Mesenchymal stem cell (in vitro differentiated cells and primary cell): ENCODE measurements at regions not wholly inside any gene's neighbourhood (a gene's known extent, or its start where the extent isn't known, plus 50 kb on each side); places are given as distances from the start of the nearest gene placed in this dataset.
"Not testable (repeated sequence)": the region's sequence is repeated elsewhere in the genome, so short reads cannot be mapped to it uniquely, and the experiment has no call there.

Source experiments
- DNase-seq: peaks from one replicate; pipeline ENCODE4 v3.0.0-alpha.2; 2013
- H2AFZ ChIP-seq: one replicate; pipeline ENCODE4 v1.6.1; 2013; ENCODE audit warnings: low read depth, mild to moderate bottlenecking, control low read depth, inconsistent platforms, low read length, moderate library complexity
- H2AK5ac ChIP-seq: 2 replicates; pipeline ENCODE4 v1.6.1; 2013; ENCODE audit warnings: low read length, moderate library complexity, mild to moderate bottlenecking, inconsistent platforms; ENCODE audit not compliant: severe bottlenecking
- H2BK120ac ChIP-seq: one replicate; pipeline ENCODE4 v1.6.1; 2013; ENCODE audit warnings: low read depth, mild to moderate bottlenecking, inconsistent platforms, low read length, moderate library complexity
- H2BK12ac ChIP-seq, 2 experiments: one replicate each; pipeline ENCODE4 v1.6.1; 2013; ENCODE audit warnings: inconsistent platforms in 2 of 2, low read length in 2 of 2, mild to moderate bottlenecking in 2 of 2, moderate library complexity in 2 of 2, control low read depth in 1 of 2
- H2BK15ac ChIP-seq: one replicate; pipeline ENCODE4 v1.6.1; 2013; ENCODE audit warnings: mild to moderate bottlenecking, low read depth, inconsistent platforms; ENCODE audit not compliant: poor library complexity, severe bottlenecking
- H2BK5ac ChIP-seq: 2 replicates; pipeline ENCODE4 v1.6.1; 2013; ENCODE audit warnings: low read depth, mild to moderate bottlenecking, low read length, control low read depth, inconsistent platforms; ENCODE audit not compliant: poor library complexity, severe bottlenecking
- H3K14ac ChIP-seq, 2 experiments: one replicate each; pipeline ENCODE4 v1.6.1; 2013; ENCODE audit warnings: inconsistent platforms in 2 of 2, low read length in 2 of 2, control low read depth in 1 of 2, mild to moderate bottlenecking in 1 of 2, moderate library complexity in 1 of 2
- H3K18ac ChIP-seq, 2 experiments: one replicate each; pipeline ENCODE4 v1.6.1; 2013; ENCODE audit warnings: inconsistent platforms in 2 of 2, low read length in 2 of 2, control low read depth in 1 of 2, low read depth in 1 of 2, mild to moderate bottlenecking in 1 of 2
- H3K23ac ChIP-seq, 2 experiments: one replicate each; pipeline ENCODE4 v1.6.1; 2013; ENCODE audit warnings: inconsistent platforms in 2 of 2, low read length in 2 of 2, mild to moderate bottlenecking in 2 of 2, moderate library complexity in 2 of 2, control low read depth in 1 of 2
- H3K27ac ChIP-seq: 2 replicates; pipeline ENCODE4 v1.5.1; 2013; ENCODE audit warnings: mild to moderate bottlenecking, moderate library complexity, low read length, control low read depth, inconsistent platforms; ENCODE audit not compliant: poor library complexity, severe bottlenecking
- H3K27me3 ChIP-seq, 2 experiments: 2 replicates each; pipeline versions ENCODE4 v1.6.1 to v1.7.0; 2013; ENCODE audit warnings: low read length in 2 of 2, mild to moderate bottlenecking in 2 of 2, moderate library complexity in 2 of 2, control low read depth in 1 of 2, inconsistent platforms in 1 of 2; ENCODE audit not compliant: control insufficient read depth in 1 of 2, insufficient read depth in 1 of 2
- H3K36me3 ChIP-seq, 2 experiments: 2 replicates each; pipeline versions ENCODE4 v1.6.1 to v1.7.0; 2013; ENCODE audit warnings: low read length in 2 of 2, control low read depth in 1 of 2, inconsistent platforms in 1 of 2, low read depth in 1 of 2, mild to moderate bottlenecking in 1 of 2; ENCODE audit not compliant: insufficient read depth in 2 of 2, control insufficient read depth in 1 of 2
- H3K4ac ChIP-seq, 2 experiments: one replicate each; pipeline ENCODE4 v1.6.1; 2013; ENCODE audit warnings: inconsistent platforms in 2 of 2, low read length in 2 of 2, mild to moderate bottlenecking in 2 of 2, moderate library complexity in 2 of 2, control low read depth in 1 of 2, low read depth in 1 of 2
- H3K4me1 ChIP-seq: 2 replicates; pipeline ENCODE4 v1.6.1; 2013; ENCODE audit warnings: low read depth, low read length, control low read depth; ENCODE audit not compliant: control insufficient read depth, insufficient read depth
- H3K4me2 ChIP-seq: 2 replicates; pipeline ENCODE4 v1.6.1; 2013; ENCODE audit warnings: low read length, mild to moderate bottlenecking, inconsistent platforms; ENCODE audit not compliant: poor library complexity, severe bottlenecking
- H3K4me3 ChIP-seq, 2 experiments: 2 replicates each; pipeline versions ENCODE4 v1.5.1 to v1.7.0; 2013; ENCODE audit warnings: low read length in 2 of 2, mild to moderate bottlenecking in 2 of 2, control low read depth in 1 of 2, low read depth in 1 of 2; ENCODE audit not compliant: insufficient read depth in 1 of 2
- H3K79me1 ChIP-seq: replicated peaks from 2 replicates; pipeline ENCODE4 v1.6.1; 2013; ENCODE audit warnings: mild to moderate bottlenecking, control low read depth, low read length, inconsistent platforms; ENCODE audit not compliant: poor library complexity, severe bottlenecking
- H3K9ac ChIP-seq: 2 replicates; pipeline ENCODE4 v1.7.0; 2013; ENCODE audit warnings: mild to moderate bottlenecking, low read length, moderate library complexity
- H3K9me3 ChIP-seq: 2 replicates; pipeline ENCODE4 v1.7.0; 2013; ENCODE audit warnings: mild to moderate bottlenecking, low read length; ENCODE audit not compliant: control insufficient read depth
- H4K8ac ChIP-seq: one replicate; pipeline ENCODE4 v1.6.1; 2013; ENCODE audit warnings: inconsistent platforms, mild to moderate bottlenecking, low read length, moderate library complexity
- H4K91ac ChIP-seq: one replicate; pipeline ENCODE4 v1.6.1; 2013; ENCODE audit warnings: mild to moderate bottlenecking, low read length, inconsistent platforms
- WGBS: methylation state at CpG from one replicate; pipeline ENCODE4 v1.1.7; 2013; ENCODE audit warnings: mixed read lengths; 5-methylcytosine and 5-hydroxymethylcytosine counted together

DNA sequence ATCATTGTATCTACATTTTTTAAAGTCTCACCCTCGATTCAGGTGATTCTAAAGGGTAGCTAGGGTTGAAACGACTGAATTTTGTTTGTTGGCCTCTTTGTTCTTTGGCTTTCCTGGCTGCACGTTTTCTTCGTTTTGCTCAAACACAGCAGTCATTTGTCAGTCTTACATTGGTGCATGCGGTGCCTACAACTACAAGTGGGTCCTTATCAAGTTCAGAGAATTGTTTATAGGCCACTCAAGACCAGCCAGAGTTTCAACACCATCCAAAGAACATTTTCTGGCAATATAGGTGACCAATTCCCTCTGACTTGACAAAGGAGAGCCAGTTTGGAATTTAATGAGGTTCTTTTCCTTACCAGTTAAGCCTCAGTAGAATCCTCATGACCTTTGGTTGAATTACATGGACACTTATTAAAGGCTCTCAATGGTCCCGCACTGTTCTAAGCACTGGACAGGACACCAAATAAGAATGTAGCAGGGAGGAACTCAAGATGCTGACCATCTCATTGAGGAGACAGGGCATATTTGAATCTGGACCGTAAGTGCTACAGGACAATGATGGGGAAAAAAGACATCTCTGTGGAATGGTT lies 119.0 kb upstream of the DMRT1 start:
- H2AK5ac ChIP-seq = no peak overlapping the region
- peaks cover 2% of the 10 kb centered on the region for H3K4me1 ChIP-seq
- H2BK5ac ChIP-seq = no peak overlapping the region
- no peak overlapping the region for H3K9ac ChIP-seq
- peaks cover 32% of the 10 kb centered on the region for H3K79me1 ChIP-seq
- no peak for DNase-seq
- no peak overlapping the region for H3K4ac ChIP-seq
- WGBS = 96% methylated on average over 7 of the region's 7 CpGs
- no peak overlapping the region for H3K4me3 ChIP-seq
- no peak overlapping the region for H4K8ac ChIP-seq
- H2AFZ ChIP-seq = no peak overlapping the region
- H2BK15ac ChIP-seq = no peak overlapping the region
- H3K27ac ChIP-seq = no peak overlapping the region
- no peak overlapping the region for H4K91ac ChIP-seq
- no peak overlapping the region for H3K18ac ChIP-seq
- H3K27me3 ChIP-seq = no peaks in the 10 kb centered on the region
- peak overlapping the region; percentile 49 for H2BK120ac ChIP-seq
- peaks cover 0 to 42% of the 10 kb centered on the region in 2 experiments for H3K36me3 ChIP-seq
- no peaks in the 10 kb centered on the region for H3K9me3 ChIP-seq
- H3K4me2 ChIP-seq = no peak overlapping the region
- H2BK12ac ChIP-seq = no peak overlapping the region
- H3K23ac ChIP-seq = no peak overlapping the region
- no peak overlapping the region for H3K14ac ChIP-seq

DNA sequence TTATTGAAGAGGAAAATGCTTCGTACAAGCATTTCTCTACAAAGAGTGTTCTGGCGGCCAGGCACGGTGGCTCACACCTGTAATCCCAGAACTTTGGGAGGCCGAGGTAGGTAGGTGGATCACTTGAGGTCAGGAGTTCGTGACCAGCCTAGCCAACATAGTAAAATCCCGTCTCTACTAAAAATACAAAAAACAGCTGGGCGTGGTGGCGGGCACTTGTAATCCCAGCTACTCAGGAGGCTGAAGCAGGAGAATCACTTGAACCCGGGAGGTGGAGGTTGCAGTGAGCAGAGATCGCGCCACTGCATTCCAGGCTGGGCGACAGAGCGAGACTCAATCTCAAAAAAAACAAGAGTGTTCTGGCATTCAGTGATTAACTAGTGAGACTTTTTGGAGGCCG lies 117.0 kb upstream of the DMRT1 start:
- peaks cover 35% of the 10 kb centered on the region for H3K79me1 ChIP-seq

DNA sequence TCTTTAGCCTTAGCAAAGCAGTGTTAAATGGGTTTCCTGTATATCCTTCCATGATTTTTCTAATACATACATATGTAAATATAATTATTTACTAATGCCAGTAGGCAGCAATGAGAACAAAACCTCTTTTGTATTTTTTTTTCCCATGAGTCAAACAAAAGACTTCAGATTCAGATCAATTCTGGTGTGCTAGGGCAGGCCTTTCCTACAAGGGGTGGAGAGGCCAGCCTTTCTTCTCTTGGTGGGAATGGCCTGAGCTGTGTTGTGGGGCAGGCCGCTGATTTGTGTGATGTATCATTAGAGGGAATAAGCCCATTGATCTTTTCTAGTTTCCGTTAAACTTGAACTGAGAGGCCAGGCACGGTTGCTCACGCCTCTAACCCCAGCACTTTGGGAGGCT lies 115.5 kb upstream of the DMRT1 start:
- H3K23ac ChIP-seq = no peak overlapping the region
- WGBS = 100% methylated on average over 4 of the region's 4 CpGs

More for the DNA sequence above, 117.0 kb upstream of the DMRT1 start:
- not testable (repeated sequence) for H4K91ac ChIP-seq, H2AFZ ChIP-seq, H3K4me1 ChIP-seq, H3K4ac ChIP-seq, H4K8ac ChIP-seq, H2BK120ac ChIP-seq, H2BK12ac ChIP-seq, H3K27ac ChIP-seq, H2BK15ac ChIP-seq, H3K14ac ChIP-seq, H3K27me3 ChIP-seq, H3K4me2 ChIP-seq, DNase-seq, H3K9ac ChIP-seq, H2AK5ac ChIP-seq, H3K4me3 ChIP-seq, H3K9me3 ChIP-seq, H3K18ac ChIP-seq, H3K23ac ChIP-seq, H2BK5ac ChIP-seq
- WGBS = 96% methylated on average over 14 of the region's 14 CpGs
- peaks cover 2 to 42% of the 10 kb centered on the region in 2 experiments for H3K36me3 ChIP-seq

DNA sequence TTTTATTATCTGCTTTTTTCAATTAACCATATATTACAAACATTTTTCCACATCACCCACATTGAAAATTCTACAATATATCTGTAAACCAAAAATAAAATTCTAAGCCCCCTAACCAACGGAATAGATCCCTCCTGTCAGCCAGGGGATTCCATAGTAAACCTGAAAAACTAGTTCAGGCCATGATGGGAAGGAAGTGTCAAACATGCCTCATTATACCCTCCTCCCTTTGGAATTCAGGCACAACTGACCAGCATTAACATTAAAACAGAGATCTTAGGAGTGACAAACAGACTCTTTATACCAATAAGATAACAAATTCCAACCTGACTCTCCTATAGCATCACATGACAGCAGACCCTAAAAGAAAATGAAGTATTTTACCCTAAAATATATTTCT lies 113.7 kb upstream of the DMRT1 start:
- H3K23ac ChIP-seq = no peak overlapping the region
- no peak overlapping the region for H2BK5ac ChIP-seq
- no peak for DNase-seq
- H3K14ac ChIP-seq = no peak overlapping the region
- no peaks in the 10 kb centered on the region for H3K9me3 ChIP-seq
- peaks cover 2% of the 10 kb centered on the region for H3K4me1 ChIP-seq
- H3K79me1 ChIP-seq = peaks cover 24% of the 10 kb centered on the region
- H2BK15ac ChIP-seq = no peak overlapping the region
- WGBS = 34% methylated on average over 1 of the region's 1 CpG
- H3K27me3 ChIP-seq = no peaks in the 10 kb centered on the region
- no peak overlapping the region for H2BK120ac ChIP-seq
- no peak overlapping the region for H3K4ac ChIP-seq
- no peak overlapping the region for H3K4me2 ChIP-seq
- no peak overlapping the region for H4K91ac ChIP-seq
- no peak overlapping the region for H4K8ac ChIP-seq
- no peak overlapping the region for H2AFZ ChIP-seq
- H3K18ac ChIP-seq = no peak overlapping the region
- no peak overlapping the region for H2AK5ac ChIP-seq
- H2BK12ac ChIP-seq = no peak overlapping the region
- H3K36me3 ChIP-seq = peaks cover 5 to 48% of the 10 kb centered on the region in 2 experiments
- no peak overlapping the region for H3K27ac ChIP-seq
- no peak overlapping the region for H3K4me3 ChIP-seq
- H3K9ac ChIP-seq = no peak overlapping the region

More for the DNA sequence above, 115.5 kb upstream of the DMRT1 start:
- H3K79me1 ChIP-seq = peaks cover 36% of the 10 kb centered on the region
- H2BK15ac ChIP-seq = no peak overlapping the region
- H3K14ac ChIP-seq = no peak overlapping the region
- H3K4me3 ChIP-seq = no peak overlapping the region
- no peak overlapping the region for H3K9ac ChIP-seq
- no peak overlapping the region for H3K27ac ChIP-seq
- H3K4ac ChIP-seq = no peak overlapping the region
- H3K18ac ChIP-seq = no peak overlapping the region
- H2BK12ac ChIP-seq = no peak overlapping the region
- H2AFZ ChIP-seq = no peak overlapping the region
- H3K36me3 ChIP-seq = peaks cover 2 to 43% of the 10 kb centered on the region in 2 experiments
- DNase-seq = no peak
- no peak overlapping the region for H2BK120ac ChIP-seq
- H4K91ac ChIP-seq = no peak overlapping the region
- no peak overlapping the region for H2BK5ac ChIP-seq
- no peaks in the 10 kb centered on the region for H3K27me3 ChIP-seq
- H3K4me1 ChIP-seq = peaks cover 2% of the 10 kb centered on the region
- H3K9me3 ChIP-seq = no peaks in the 10 kb centered on the region
- no peak overlapping the region for H3K4me2 ChIP-seq
- peak overlapping the region; percentile 37 for H4K8ac ChIP-seq
- no peak overlapping the region for H2AK5ac ChIP-seq
